GM10266 (cell line): ENCODE measurements at regions not wholly inside any gene's neighbourhood (a gene's known extent, or its start where the extent isn't known, plus 50 kb on each side); places are given as distances from the start of the nearest gene placed in this dataset.

Experiments used
- DNase-seq: peaks from one replicate; pipeline ENCODE4 v3.0.0; 2012; ENCODE audit errors: extremely low spot score
- CTCF ChIP-seq: IDR thresholded peaks from 2 replicates; pipeline ENCODE4 v1.5.1; 2012; ENCODE audit warnings: mild to moderate bottlenecking, low read depth; ENCODE audit not compliant: control insufficient read depth, insufficient read depth; ENCODE audit errors: missing control alignments

GRCh38 chr5:116669261-116670031 lies 94.8 kb upstream of the SEMA6A start:
- DNase-seq = no peak
- TF ChIP-seq CTCF = no peak

GRCh38 chr5:116668390-116668789 lies 93.8 kb upstream of the SEMA6A start:
- no peak for DNase-seq
- TF ChIP-seq CTCF = no peak

- TF ChIP-seq CTCF = no peak
Measured at GRCh38 chr5:116666901-116667300, 92.3 kb upstream of the SEMA6A start.

GRCh38 chr5:116664988-116665387 lies 90.4 kb upstream of the SEMA6A start:
- TF ChIP-seq CTCF = no peak
- DNase-seq = no peak

More at GRCh38 chr5:116666901-116667300, 92.3 kb upstream of the SEMA6A start:
- DNase-seq = no peak

GRCh38 chr5:116663081-116663480 lies 88.5 kb upstream of the SEMA6A start:
- TF ChIP-seq CTCF = no peak
- DNase-seq = no peak

- no peak for TF ChIP-seq CTCF
- DNase-seq = no peak
Measured at GRCh38 chr5:116661419-116661818, 86.8 kb upstream of the SEMA6A start.

- no peak for TF ChIP-seq CTCF
- no peak for DNase-seq
Measured at GRCh38 chr5:116660929-116661328, 86.3 kb upstream of the SEMA6A start.
